Calu3 (cell line): ENCODE measurements at regions not wholly inside any gene's neighbourhood (a gene's known extent, or its start where the extent isn't known, plus 50 kb on each side); places are given as distances from the start of the nearest gene placed in this dataset.

ENCODE experiments used
- BruUV-seq: library from RNA; stranded (reverse); fragments of 400-500 nt; replicated peaks from 2 replicates; lab custom pipeline; 2021; lab: Mats Ljungman, UMichigan
- CTCF ChIA-PET: fragments of 300-600 bp; sonication (Branson Sonifier 250); formaldehyde crosslinking; loops from one replicate; lab custom pipeline; 2022; ENCODE audit warnings: antibody characterized with exemption; lab: Charles Lee
- DNase-seq: peaks from one replicate; pipeline ENCODE4 v3.0.0; 2022
- H3K27ac Mint-ChIP-seq: one replicate; pipeline ENCODE4 v1.8.0; 2022; ENCODE audit warnings: mixed read lengths; ENCODE audit not compliant: unreplicated experiment
- H3K27me3 Mint-ChIP-seq: one replicate; pipeline ENCODE4 v1.8.0; 2022; ENCODE audit warnings: mixed read lengths; ENCODE audit not compliant: unreplicated experiment
- H3K36me3 Mint-ChIP-seq: one replicate; pipeline ENCODE4 v1.8.0; 2022; ENCODE audit warnings: mild to moderate bottlenecking, moderate library complexity, mixed read lengths; ENCODE audit not compliant: insufficient read depth, unreplicated experiment
- H3K4me1 Mint-ChIP-seq: one replicate; pipeline ENCODE4 v1.8.0; 2022; ENCODE audit warnings: mild to moderate bottlenecking, low read depth, mixed read lengths; ENCODE audit not compliant: unreplicated experiment
- H3K4me3 Mint-ChIP-seq: one replicate; pipeline ENCODE4 v1.8.0; 2022; ENCODE audit warnings: mild to moderate bottlenecking, low read depth, moderate library complexity, mixed read lengths; ENCODE audit not compliant: unreplicated experiment
- H3K9me3 Mint-ChIP-seq: one replicate; pipeline ENCODE4 v1.8.0; 2022; ENCODE audit warnings: low read depth, mixed read lengths; ENCODE audit not compliant: unreplicated experiment
- intact Hi-C: fragments of 100-400 bp; cut with micrococcal nuclease; formaldehyde crosslinking; loops from one replicate; pipeline ENCODE4 v1.10.0; 2022; ENCODE audit not compliant: unreplicated experiment
- TF ChIP-seq, protein P1 (sequence below): fragments of 200-600 bp; IDR thresholded peaks from one replicate; pipeline ENCODE4 v1.8.0; 2022; ENCODE audit warnings: antibody characterized with exemption; ENCODE audit not compliant: unreplicated experiment

DNA sequence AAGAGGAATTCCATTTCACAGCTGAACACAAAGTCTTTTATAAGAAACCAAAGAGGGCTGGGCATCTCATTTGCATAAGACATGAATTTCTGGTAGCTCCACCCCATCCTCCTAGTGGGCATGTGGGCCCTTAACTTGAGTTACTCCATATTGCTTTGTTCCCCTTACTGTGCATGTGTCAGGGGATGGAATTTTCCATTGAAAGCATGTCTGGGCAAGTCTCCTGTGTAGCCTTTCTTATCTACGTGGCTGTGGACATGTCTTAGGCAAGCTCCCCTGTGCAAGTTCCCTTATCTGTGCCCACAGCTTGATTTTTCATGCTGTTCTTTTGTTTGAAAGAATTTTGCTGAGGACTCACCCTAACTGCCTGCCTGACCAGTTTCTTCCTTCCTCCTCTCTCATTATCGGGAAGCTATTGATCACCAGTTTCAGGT is 123.5 kb upstream of the JADE1 start:
- Mint-ChIP-seq H3K27me3 (no peaks in the 10 kb centered on the region), H3K27ac (no peak overlapping the region), H3K4me1 (peaks cover 18% of the 10 kb centered on the region), H3K36me3 (no peaks in the 10 kb centered on the region), H3K4me3 (no peak overlapping the region), H3K9me3 (no peaks in the 10 kb centered on the region)
- BruUV-seq, result no TSS peak
- DNase-seq, result no peak
- intact Hi-C loops, result no loop called here
- TF ChIP-seq, protein P1, sequence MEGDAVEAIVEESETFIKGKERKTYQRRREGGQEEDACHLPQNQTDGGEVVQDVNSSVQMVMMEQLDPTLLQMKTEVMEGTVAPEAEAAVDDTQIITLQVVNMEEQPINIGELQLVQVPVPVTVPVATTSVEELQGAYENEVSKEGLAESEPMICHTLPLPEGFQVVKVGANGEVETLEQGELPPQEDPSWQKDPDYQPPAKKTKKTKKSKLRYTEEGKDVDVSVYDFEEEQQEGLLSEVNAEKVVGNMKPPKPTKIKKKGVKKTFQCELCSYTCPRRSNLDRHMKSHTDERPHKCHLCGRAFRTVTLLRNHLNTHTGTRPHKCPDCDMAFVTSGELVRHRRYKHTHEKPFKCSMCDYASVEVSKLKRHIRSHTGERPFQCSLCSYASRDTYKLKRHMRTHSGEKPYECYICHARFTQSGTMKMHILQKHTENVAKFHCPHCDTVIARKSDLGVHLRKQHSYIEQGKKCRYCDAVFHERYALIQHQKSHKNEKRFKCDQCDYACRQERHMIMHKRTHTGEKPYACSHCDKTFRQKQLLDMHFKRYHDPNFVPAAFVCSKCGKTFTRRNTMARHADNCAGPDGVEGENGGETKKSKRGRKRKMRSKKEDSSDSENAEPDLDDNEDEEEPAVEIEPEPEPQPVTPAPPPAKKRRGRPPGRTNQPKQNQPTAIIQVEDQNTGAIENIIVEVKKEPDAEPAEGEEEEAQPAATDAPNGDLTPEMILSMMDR, result no peak
- CTCF ChIA-PET, result no interaction called here

DNA sequence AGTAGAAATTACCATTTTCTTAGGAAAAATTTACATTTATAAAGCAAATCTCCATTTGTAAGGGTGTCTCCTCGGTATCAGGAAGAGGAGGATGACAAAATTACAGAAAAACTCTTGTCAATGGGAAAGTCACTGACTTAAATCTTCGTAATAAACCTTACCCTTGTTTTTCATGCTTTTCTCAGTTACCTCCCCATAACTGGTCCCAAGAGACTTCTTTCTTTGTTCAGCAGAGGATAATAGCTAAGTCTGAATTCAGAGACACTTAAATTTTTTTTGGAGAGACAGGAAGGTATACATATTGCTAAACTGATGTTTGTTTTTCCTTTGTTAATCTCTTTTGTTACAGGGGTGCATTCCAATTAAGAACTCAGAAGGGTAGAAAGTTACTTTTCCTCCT is 125.5 kb upstream of the JADE1 start:
- no TSS peak for BruUV-seq
- CTCF ChIA-PET, result no interaction called here
- intact Hi-C loops, result no loop called here
- no peaks in the 10 kb centered on the region for H3K9me3 Mint-ChIP-seq
- no peaks in the 10 kb centered on the region for H3K36me3 Mint-ChIP-seq
- no peak overlapping the region for H3K27ac Mint-ChIP-seq
- DNase-seq, result no peak
- H3K4me3 Mint-ChIP-seq, result no peak overlapping the region
- H3K4me1 Mint-ChIP-seq, result peaks cover 12% of the 10 kb centered on the region
- no peaks in the 10 kb centered on the region for H3K27me3 Mint-ChIP-seq
- TF ChIP-seq, protein P1, result no peak

DNA sequence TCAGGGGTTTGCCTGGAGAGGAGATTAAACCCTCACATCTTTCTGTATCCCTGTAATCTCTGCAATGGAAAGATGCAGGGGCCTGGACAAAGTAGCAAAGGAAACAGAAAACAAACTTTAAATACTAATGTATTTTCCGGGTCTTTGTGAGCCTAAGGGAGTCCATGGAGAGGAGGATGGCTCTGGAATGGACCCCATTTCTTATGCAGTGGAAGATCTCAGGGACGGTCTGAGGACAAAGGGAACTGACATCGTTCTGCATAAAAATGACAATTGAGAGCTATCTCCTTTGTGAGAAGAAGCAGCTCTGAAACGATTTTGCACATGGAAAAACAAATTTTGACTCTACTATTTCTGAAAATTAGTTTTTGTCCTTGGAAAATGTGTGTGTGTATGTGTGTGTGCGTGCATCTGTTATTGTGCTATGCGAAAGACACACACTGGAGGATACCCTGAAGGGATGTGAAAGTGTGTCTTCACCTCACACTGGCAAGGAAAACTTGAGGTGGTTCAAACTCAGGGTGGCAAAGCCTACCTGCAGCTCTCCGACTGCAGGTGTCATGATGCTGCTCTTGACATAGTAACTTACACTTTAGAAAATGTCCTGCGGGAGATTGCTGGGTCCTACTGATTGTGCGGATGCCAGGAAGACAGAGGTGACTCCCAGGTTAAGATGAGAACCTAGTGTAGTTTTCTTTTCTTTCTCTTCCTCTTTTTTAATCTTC is 126.4 kb upstream of the JADE1 start:
- H3K4me3 Mint-ChIP-seq, result no peak overlapping the region
- H3K27me3 Mint-ChIP-seq, result no peaks in the 10 kb centered on the region
- H3K9me3 Mint-ChIP-seq, result no peaks in the 10 kb centered on the region
- intact Hi-C loops, result no loop called here
- CTCF ChIA-PET, result no interaction called here
- no peak overlapping the region for H3K27ac Mint-ChIP-seq
- no peak for DNase-seq
- BruUV-seq, result no TSS peak
- TF ChIP-seq, protein P1, result no peak
- H3K36me3 Mint-ChIP-seq, result no peaks in the 10 kb centered on the region
- peaks cover 3% of the 10 kb centered on the region for H3K4me1 Mint-ChIP-seq

DNA sequence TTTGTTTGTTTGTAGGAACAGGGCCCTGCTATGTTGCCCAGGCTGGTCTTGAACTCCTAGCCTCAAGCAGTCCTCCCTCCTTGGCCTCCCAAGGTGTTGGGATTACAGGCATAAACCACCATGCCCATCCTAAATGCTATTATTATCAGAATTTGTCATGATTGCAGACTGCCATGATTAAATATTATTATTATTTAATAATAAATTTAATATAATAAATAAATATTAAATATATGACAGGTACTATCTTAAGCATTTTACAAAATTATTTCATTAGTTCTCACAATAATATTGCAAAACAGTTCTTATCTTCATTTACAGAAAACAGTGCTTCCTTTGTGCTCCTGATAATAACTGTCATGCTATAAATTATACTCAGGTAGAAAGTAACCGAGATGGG is 133.4 kb upstream of the JADE1 start:
- CTCF ChIA-PET, result no interaction called here
- no peaks in the 10 kb centered on the region for H3K36me3 Mint-ChIP-seq
- no peaks in the 10 kb centered on the region for H3K27me3 Mint-ChIP-seq
- H3K9me3 Mint-ChIP-seq, result no peaks in the 10 kb centered on the region
- H3K4me1 Mint-ChIP-seq, result no peaks in the 10 kb centered on the region
- H3K4me3 Mint-ChIP-seq, result no peak overlapping the region
- BruUV-seq, result no TSS peak
- TF ChIP-seq, protein P1, result no peak
- intact Hi-C loops, result no loop called here
- no peak overlapping the region for H3K27ac Mint-ChIP-seq
- DNase-seq, result no peak
